ENCODE measurements at regions not wholly inside any gene's neighbourhood (a gene's known extent, or its start where the extent isn't known, plus 50 kb on each side); places are given as distances from the start of the nearest gene placed in this dataset.

- no peak overlapping the region for H3K27ac ChIP-seq
- TF ChIP-seq, protein P1, sequence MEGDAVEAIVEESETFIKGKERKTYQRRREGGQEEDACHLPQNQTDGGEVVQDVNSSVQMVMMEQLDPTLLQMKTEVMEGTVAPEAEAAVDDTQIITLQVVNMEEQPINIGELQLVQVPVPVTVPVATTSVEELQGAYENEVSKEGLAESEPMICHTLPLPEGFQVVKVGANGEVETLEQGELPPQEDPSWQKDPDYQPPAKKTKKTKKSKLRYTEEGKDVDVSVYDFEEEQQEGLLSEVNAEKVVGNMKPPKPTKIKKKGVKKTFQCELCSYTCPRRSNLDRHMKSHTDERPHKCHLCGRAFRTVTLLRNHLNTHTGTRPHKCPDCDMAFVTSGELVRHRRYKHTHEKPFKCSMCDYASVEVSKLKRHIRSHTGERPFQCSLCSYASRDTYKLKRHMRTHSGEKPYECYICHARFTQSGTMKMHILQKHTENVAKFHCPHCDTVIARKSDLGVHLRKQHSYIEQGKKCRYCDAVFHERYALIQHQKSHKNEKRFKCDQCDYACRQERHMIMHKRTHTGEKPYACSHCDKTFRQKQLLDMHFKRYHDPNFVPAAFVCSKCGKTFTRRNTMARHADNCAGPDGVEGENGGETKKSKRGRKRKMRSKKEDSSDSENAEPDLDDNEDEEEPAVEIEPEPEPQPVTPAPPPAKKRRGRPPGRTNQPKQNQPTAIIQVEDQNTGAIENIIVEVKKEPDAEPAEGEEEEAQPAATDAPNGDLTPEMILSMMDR (conservative IDR thresholded peaks at IDR 0.05): no peak
Observed at GRCh38 chr6:79797912-79798311, 149.4 kb downstream of the ELOVL4 start.

DNA sequence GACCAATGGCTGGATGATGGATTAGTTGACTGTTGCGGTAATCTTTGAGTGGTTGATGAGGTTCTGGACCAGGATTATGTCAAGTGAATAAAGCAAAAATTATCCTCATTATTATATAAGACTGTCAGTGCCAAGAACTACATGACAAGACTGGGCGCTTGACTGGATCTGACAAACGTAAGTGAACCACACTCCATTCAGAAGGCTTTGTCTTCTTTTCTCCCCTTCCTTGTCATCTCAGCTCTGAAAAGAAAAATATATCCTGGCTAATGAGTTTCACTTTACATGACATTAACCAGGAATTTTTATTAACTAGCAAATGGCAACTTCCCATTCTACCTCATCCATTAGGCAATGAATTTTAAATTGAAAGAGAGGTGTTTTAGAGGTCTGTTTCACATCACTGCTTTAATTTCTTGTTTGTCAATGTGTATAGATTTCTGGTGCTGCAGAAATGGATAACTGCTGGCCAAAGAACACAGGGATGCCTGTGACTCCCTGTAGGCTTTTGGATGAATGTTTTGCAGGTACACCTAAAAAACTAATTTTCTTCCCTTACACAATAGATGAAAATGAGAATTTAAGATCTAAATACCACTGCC, 150.1 kb downstream of the ELOVL4 start:
- TF ChIP-seq, protein P1 (conservative IDR thresholded peaks at IDR 0.05): no peak
- no peak overlapping the region for H3K27ac ChIP-seq

- no peak overlapping the region for H3K27ac ChIP-seq
- TF ChIP-seq, protein P1 (conservative IDR thresholded peaks at IDR 0.05): no peak
Observed at GRCh38 chr6:79796197-79796596, 151.2 kb downstream of the ELOVL4 start.

DNA sequence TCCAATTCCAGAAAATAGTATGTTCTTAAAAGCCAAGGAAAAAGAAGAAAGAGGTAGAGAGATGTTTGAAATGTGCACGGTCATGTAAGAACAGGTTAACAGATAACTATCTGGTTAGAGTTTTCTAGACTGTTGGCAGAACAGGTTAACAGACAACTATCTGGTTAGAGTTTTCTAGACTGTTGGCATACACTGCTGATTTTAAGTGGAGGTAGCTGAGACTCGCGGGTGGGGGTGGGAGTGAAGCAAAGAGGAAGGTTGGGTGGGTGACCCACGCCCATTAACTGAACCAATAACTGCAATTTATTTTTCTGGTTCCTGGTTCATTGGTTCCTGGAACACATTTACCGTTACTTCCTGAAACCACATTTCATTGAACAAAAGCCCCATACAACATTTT, 157.5 kb downstream of the ELOVL4 start:
- TF ChIP-seq, protein P1 (conservative IDR thresholded peaks at IDR 0.05): no peak
- H3K27ac ChIP-seq: no peak overlapping the region

- TF ChIP-seq, protein P1 (conservative IDR thresholded peaks at IDR 0.05): no peak
- no peak overlapping the region; the same call in 1 of the 2 replicates for H3K27ac ChIP-seq
Observed at GRCh38 chr6:79788756-79789155, 157.6 kb downstream of the SH3BGRL2 start.

- TF ChIP-seq, protein P1 (conservative IDR thresholded peaks at IDR 0.05): no peak
- no peak overlapping the region for H3K27ac ChIP-seq
Observed at GRCh38 chr6:79787626-79788025, 156.5 kb downstream of the SH3BGRL2 start.

GRCh38 chr6:79784395-79784753, 153.2 kb downstream of the SH3BGRL2 start:
- no peak overlapping the region for H3K27ac ChIP-seq
- TF ChIP-seq, protein P1 (conservative IDR thresholded peaks at IDR 0.05): no peak
